HCT116 (cell line): ENCODE measurements at regions not wholly inside any gene's neighbourhood (a gene's known extent, or its start where the extent isn't known, plus 50 kb on each side); places are given as distances from the start of the nearest gene placed in this dataset.

Source experiments
- CTCF ChIP-seq, 3 experiments: fragments of 200-600 bp in 1 of 3; sonication (generic) in 1 of 3; IDR thresholded peaks in 2 of 3; conservative IDR thresholded peaks in 1 of 3; 2 replicates each; pipeline ENCODE4 v1.5.1; 2012 to 2017; ENCODE audit warnings: low read depth in 2 of 3, low read length in 2 of 3, antibody characterized with exemption in 1 of 3, borderline replicate concordance in 1 of 3, control low read depth in 1 of 3, mild to moderate bottlenecking in 1 of 3, mixed read lengths in 1 of 3, mixed run types in 1 of 3, moderate library complexity in 1 of 3; ENCODE audit not compliant: insufficient read depth in 1 of 3
- EGR1 ChIP-seq: IDR thresholded peaks from 2 replicates; pipeline ENCODE4 v1.6.1; 2012; ENCODE audit warnings: low read depth
- POLR2A ChIP-seq: IDR thresholded peaks from 2 replicates; pipeline ENCODE4 v1.7.0; 2011; ENCODE audit warnings: borderline replicate concordance; ENCODE audit not compliant: insufficient read depth, insufficient read length; ENCODE audit errors: extremely low read depth
- POLR2AphosphoS5 ChIP-seq: IDR thresholded peaks from 2 replicates; pipeline ENCODE4 v1.6.1; 2011; ENCODE audit warnings: mild to moderate bottlenecking, low read depth, low read length, moderate library complexity
- REST ChIP-seq: IDR thresholded peaks from 2 replicates; pipeline ENCODE4 v1.6.1; 2012; ENCODE audit warnings: low read depth
- YY1 ChIP-seq: IDR thresholded peaks from 2 replicates; pipeline ENCODE4 v1.6.1; 2011; ENCODE audit warnings: low read length, low read depth, moderate library complexity, mild to moderate bottlenecking; ENCODE audit not compliant: insufficient replicate concordance; ENCODE audit errors: extremely low read depth

GRCh38 chr11:116374085-116374484 is 398.7 kb downstream of the BUD13 start:
- TF ChIP-seq CTCF (IDR thresholded peaks at IDR 0.05 in 2 of 3, conservative IDR thresholded peaks at IDR 0.05 in 1 of 3; ENCODE audit: borderline replicate concordance in 1 of 3, insufficient read depth in 1 of 3, low read depth in 2 of 3, low read length in 2 of 3) (no peak), REST (no peak), POLR2A (no peak), YY1 (no peak), POLR2AphosphoS5 (no peak), EGR1 (no peak)
